ENCODE measurements at regions not wholly inside any gene's neighbourhood (a gene's known extent, or its start where the extent isn't known, plus 50 kb on each side); places are given as distances from the start of the nearest gene placed in this dataset.

DNA sequence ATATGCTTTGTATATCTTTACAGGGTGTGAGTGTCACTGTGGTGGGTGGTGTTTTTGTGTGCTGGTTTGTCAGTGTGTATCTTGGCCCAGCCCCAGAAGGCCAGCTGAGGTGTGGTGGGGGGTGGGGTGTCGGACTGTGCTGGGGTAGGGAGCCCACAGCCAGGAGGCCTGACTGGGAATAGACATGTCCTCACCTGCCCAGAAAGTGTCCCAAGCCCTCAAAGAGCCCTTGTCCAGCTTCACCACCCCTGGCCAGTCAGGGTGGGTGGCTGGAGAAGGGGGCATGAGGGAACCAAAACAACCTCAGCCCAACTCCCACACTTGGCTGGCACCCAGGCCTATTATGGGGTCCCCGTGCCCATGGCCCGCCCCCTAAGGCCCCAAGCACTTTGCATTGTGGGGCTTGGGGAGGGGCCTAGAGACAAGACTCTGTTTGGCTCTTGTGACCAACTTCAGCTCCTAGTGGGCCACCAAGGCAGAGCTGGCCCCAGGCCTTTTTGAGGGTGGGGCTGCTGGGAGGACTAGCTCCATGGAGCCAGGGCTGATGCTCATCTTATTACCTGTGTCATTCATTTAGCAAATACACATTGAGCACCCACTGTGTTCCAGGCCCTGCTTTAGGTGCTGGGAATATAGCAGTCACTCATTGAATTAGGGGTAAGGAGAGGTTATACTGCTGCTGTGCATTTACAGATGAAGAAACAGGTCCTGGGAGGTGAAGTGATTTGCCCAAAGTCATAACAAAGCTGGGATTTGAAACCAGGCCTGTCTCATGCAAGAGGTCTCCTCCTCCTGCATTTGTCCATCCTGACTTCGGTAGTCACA, 56.2 kb upstream of the PSD2 start:
- intact Hi-C loops (cut with micrococcal nuclease): no loop called here
- ChIA-PET CTCF (interaction anchor here (0.5 to 7.1 kb wide), 11 partner anchors 9 to 291 kb away, joined by 3 to 43 read pairs (median 3); no protein-coding TSS in a partner anchor), POLR2A (no interaction called here)
- TF ChIP-seq, protein P1, sequence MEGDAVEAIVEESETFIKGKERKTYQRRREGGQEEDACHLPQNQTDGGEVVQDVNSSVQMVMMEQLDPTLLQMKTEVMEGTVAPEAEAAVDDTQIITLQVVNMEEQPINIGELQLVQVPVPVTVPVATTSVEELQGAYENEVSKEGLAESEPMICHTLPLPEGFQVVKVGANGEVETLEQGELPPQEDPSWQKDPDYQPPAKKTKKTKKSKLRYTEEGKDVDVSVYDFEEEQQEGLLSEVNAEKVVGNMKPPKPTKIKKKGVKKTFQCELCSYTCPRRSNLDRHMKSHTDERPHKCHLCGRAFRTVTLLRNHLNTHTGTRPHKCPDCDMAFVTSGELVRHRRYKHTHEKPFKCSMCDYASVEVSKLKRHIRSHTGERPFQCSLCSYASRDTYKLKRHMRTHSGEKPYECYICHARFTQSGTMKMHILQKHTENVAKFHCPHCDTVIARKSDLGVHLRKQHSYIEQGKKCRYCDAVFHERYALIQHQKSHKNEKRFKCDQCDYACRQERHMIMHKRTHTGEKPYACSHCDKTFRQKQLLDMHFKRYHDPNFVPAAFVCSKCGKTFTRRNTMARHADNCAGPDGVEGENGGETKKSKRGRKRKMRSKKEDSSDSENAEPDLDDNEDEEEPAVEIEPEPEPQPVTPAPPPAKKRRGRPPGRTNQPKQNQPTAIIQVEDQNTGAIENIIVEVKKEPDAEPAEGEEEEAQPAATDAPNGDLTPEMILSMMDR (IDR thresholded peaks at IDR 0.05; ENCODE audit: unreplicated experiment): no peak
- no peaks in the 10 kb centered on the region for H3K36me3 Mint-ChIP-seq (ENCODE audit: insufficient read depth, unreplicated experiment)
- BruUV-seq (replicated peaks): no TSS peak
- H3K27me3 Mint-ChIP-seq (ENCODE audit: insufficient read depth, unreplicated experiment): no peaks in the 10 kb centered on the region
- no peak overlapping the region for H3K4me3 Mint-ChIP-seq (ENCODE audit: unreplicated experiment)
- peak; percentile 53 for DNase-seq (ENCODE audit: unreplicated experiment)
- H3K9me3 Mint-ChIP-seq (ENCODE audit: unreplicated experiment): no peaks in the 10 kb centered on the region
- H3K27ac Mint-ChIP-seq (ENCODE audit: low read depth, unreplicated experiment): peak overlapping the region; percentile 54
- peaks cover 9% of the 10 kb centered on the region for H3K4me1 Mint-ChIP-seq (ENCODE audit: insufficient read depth, unreplicated experiment)

DNA sequence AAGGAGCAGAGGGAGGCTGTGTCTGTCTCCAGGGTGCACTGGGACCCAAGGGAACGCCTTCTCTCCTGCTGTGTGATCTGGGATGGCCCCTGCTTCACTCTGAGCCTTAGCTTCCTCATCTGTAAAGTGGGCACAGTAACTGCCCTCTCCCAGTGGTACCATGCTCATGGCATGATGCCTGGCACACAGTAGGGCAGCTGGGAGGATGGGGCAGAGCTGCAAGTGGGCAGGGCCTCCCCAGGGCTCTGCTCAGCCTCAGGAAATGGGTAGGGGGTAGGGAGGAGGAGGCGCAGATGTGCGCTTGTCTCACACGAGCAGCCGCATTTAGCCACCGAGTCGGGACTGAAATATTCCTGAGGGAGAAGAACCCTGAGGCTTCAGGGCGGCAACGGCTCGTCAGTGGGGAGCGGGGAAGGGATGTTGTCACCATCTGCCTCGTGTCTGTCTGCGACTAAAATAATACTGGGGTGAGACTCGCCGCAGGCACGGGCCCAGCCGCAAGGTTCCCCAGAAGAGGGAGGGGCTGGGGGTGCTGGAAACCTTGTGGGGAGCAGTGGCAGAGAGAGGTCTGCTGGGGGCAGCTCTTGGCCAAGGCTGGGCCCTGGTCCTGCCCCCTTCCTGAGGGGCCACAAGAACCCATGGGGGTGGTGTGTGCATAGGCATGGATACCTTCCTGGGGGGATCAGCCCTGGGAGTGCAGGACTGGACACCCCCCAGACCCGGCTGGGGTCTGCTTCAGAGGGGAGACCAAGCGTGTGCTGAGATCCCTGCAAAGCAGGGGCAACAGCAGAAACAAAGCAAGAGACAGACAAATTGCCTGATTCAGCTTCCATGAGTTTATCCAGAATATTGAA, 55.2 kb upstream of the PSD2 start:
- CTCF ChIA-PET: interaction anchor here (0.5 to 7.1 kb wide), 12 partner anchors 8 to 228 kb away, joined by 3 to 43 read pairs (median 3); no protein-coding TSS in a partner anchor
- DNase-seq (ENCODE audit: unreplicated experiment): no peak
- TF ChIP-seq, protein P1 (IDR thresholded peaks at IDR 0.05; ENCODE audit: unreplicated experiment): no peak
- no peaks in the 10 kb centered on the region for H3K36me3 Mint-ChIP-seq (ENCODE audit: insufficient read depth, unreplicated experiment)
- H3K4me1 Mint-ChIP-seq (ENCODE audit: insufficient read depth, unreplicated experiment): peaks cover 16% of the 10 kb centered on the region
- intact Hi-C loops (cut with micrococcal nuclease): no loop called here
- no peak overlapping the region for H3K4me3 Mint-ChIP-seq (ENCODE audit: unreplicated experiment)
- BruUV-seq (replicated peaks): no TSS peak
- no peaks in the 10 kb centered on the region for H3K27me3 Mint-ChIP-seq (ENCODE audit: insufficient read depth, unreplicated experiment)
- POLR2A ChIA-PET: interaction anchor here (0.6 kb wide), 1 partner anchor 297 kb away, joined by 3 read pairs; no protein-coding TSS in a partner anchor
- no peak overlapping the region for H3K27ac Mint-ChIP-seq (ENCODE audit: low read depth, unreplicated experiment)
- H3K9me3 Mint-ChIP-seq (ENCODE audit: unreplicated experiment): no peaks in the 10 kb centered on the region

DNA sequence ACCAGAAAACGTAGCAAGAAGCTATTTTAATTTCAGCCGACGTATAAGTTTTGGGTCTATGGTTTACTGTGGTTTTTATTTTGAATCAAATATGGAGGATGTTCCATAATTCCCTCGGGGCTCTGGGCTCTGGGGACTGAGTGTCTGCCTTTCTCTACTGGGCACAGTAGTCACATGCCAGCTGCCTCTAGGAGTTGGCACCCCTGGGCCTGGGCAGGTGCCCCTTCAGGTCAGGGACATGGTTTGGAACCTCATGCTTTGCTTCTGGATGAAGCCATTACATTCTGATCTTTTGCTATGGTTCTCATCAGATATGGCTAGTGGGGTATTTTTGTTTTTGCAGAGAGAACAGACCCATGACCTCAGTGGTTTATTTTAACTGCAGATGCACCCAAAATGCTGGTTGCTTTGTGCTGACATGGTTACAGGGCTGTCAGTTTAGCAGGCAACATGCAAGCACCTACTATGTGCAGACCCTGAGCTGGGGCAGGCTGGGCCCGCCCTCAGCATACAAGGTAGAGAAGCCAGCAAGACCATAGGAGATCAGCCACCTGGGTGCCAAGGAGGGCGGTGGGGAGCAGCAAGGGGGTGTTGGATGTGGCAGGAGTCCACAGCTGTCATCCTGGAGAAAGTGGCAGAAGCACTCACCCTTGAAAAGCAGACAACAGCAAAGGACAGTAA, 54.5 kb upstream of the PSD2 start:
- CTCF ChIA-PET: interaction anchor here (0.6 to 7.1 kb wide), 6 partner anchors 9 to 1550 kb away, joined by 3 to 43 read pairs (median 3); no protein-coding TSS in a partner anchor
- Mint-ChIP-seq H3K27me3 (ENCODE audit: insufficient read depth, unreplicated experiment) (no peaks in the 10 kb centered on the region), H3K4me1 (ENCODE audit: insufficient read depth, unreplicated experiment) (peaks cover 16% of the 10 kb centered on the region), H3K36me3 (ENCODE audit: insufficient read depth, unreplicated experiment) (no peaks in the 10 kb centered on the region), H3K9me3 (ENCODE audit: unreplicated experiment) (no peaks in the 10 kb centered on the region), H3K4me3 (ENCODE audit: unreplicated experiment) (no peak overlapping the region), H3K27ac (ENCODE audit: low read depth, unreplicated experiment) (peak overlapping the region; percentile 17)
- intact Hi-C loops (cut with micrococcal nuclease): no loop called here
- TF ChIP-seq, protein P1 (IDR thresholded peaks at IDR 0.05; ENCODE audit: unreplicated experiment): no peak
- BruUV-seq (replicated peaks): no TSS peak
- POLR2A ChIA-PET: no interaction called here
- DNase-seq (ENCODE audit: unreplicated experiment): no peak

Data from MCF 10A (cell line).